ENCODE measurements at regions not wholly inside any gene's neighbourhood (a gene's known extent, or its start where the extent isn't known, plus 50 kb on each side); places are given as distances from the start of the nearest gene placed in this dataset.

- H3K27me3 ChIP-seq (ENCODE audit: insufficient read depth, low read length): no peaks in the 10 kb centered on the region
- H3K27ac ChIP-seq (ENCODE audit: low read depth, low read length): no peak overlapping the region
- ChIA-PET POLR2A (ENCODE audit: partially characterized antibody) (no interaction called here), CTCF (ENCODE audit: partially characterized antibody) (no interaction called here)
- no peak overlapping the region for H3K4me3 ChIP-seq (ENCODE audit: low read length in 2 of 2)
- H3K9me3 ChIP-seq (ENCODE audit: control insufficient read depth in 1 of 2, low read length in 2 of 2): no peaks in the 10 kb centered on the region
- Mint-ChIP-seq H3K36me3 (no peaks in the 10 kb centered on the region), H3K4me3 (no peak overlapping the region), H3K27ac (no peak overlapping the region), H3K4me1 (no peaks in the 10 kb centered on the region), H3K9me3 (peaks cover 0 to 4% (median 0%) of the 10 kb centered on the region in 8 donors), H3K27me3 (peaks cover 0 to 4% of the 10 kb centered on the region in 2 donors)
- no peaks in the 10 kb centered on the region for H3K4me1 ChIP-seq (ENCODE audit: insufficient read depth, low read length)
- no peaks in the 10 kb centered on the region for H3K36me3 ChIP-seq (ENCODE audit: insufficient read depth, low read length)
- intact Hi-C loops (cut with micrococcal nuclease): no loop called here
- DNase-seq: no peak
Measured at GRCh38 chr17:72343911-72344310, 223.1 kb downstream of the SOX9 start.

GRCh38 chr17:72344613-72345012 is 223.8 kb downstream of the SOX9 start:
- no peaks in the 10 kb centered on the region for H3K27me3 ChIP-seq (ENCODE audit: insufficient read depth, low read length)
- H3K4me3 ChIP-seq (ENCODE audit: low read length in 2 of 2): no peak overlapping the region
- Mint-ChIP-seq H3K27ac (no peak overlapping the region), H3K36me3 (no peaks in the 10 kb centered on the region), H3K4me1 (no peaks in the 10 kb centered on the region), H3K9me3 (peaks cover 0 to 4% (median 0%) of the 10 kb centered on the region in 8 donors), H3K4me3 (no peak overlapping the region), H3K27me3 (peaks cover 0 to 4% of the 10 kb centered on the region in 2 donors)
- no peaks in the 10 kb centered on the region for H3K36me3 ChIP-seq (ENCODE audit: insufficient read depth, low read length)
- no peaks in the 10 kb centered on the region for H3K4me1 ChIP-seq (ENCODE audit: insufficient read depth, low read length)
- CTCF ChIA-PET (ENCODE audit: partially characterized antibody): no interaction called here
- intact Hi-C loops (cut with micrococcal nuclease): no loop called here
- no peak overlapping the region for H3K27ac ChIP-seq (ENCODE audit: low read depth, low read length)
- no peaks in the 10 kb centered on the region for H3K9me3 ChIP-seq (ENCODE audit: control insufficient read depth in 1 of 2, low read length in 2 of 2)
- POLR2A ChIA-PET (ENCODE audit: partially characterized antibody): no interaction called here
- no peak for DNase-seq

DNA sequence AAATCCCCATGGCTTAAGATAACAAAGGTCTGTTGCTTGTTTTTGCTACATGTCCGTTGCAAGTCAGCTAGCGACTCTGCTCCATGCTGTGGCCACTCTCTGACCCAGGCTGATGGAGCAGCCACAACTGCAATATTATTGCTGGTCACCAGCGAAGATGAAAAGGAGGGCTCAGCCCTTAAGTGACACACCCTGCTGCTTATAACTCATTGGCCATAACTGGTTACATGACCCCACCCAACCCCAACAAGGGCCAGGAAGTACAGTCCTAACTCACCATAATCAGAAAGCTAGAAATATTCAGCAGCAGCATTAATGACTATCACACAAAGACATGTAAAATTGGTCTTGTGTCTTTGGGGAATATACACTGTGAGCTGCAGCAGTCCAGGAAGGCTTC is 224.3 kb downstream of the SOX9 start:
- no peak for DNase-seq
- Mint-ChIP-seq H3K36me3 (no peaks in the 10 kb centered on the region), H3K27me3 (peaks cover 0 to 4% of the 10 kb centered on the region in 2 donors), H3K27ac (no peak overlapping the region), H3K9me3 (peaks cover 0 to 4% (median 0%) of the 10 kb centered on the region in 8 donors), H3K4me1 (no peaks in the 10 kb centered on the region), H3K4me3 (no peak overlapping the region)
- Histone ChIP-seq H3K36me3 (ENCODE audit: insufficient read depth, low read length) (no peaks in the 10 kb centered on the region), H3K4me3 (ENCODE audit: low read length in 2 of 2) (no peak overlapping the region), H3K27me3 (ENCODE audit: insufficient read depth, low read length) (no peaks in the 10 kb centered on the region), H3K27ac (ENCODE audit: low read depth, low read length) (no peak overlapping the region), H3K9me3 (ENCODE audit: control insufficient read depth in 1 of 2, low read length in 2 of 2) (no peaks in the 10 kb centered on the region), H3K4me1 (ENCODE audit: insufficient read depth, low read length) (no peaks in the 10 kb centered on the region)
- ChIA-PET POLR2A (ENCODE audit: partially characterized antibody) (no interaction called here), CTCF (ENCODE audit: partially characterized antibody) (no interaction called here)
- intact Hi-C loops (cut with micrococcal nuclease): no loop called here

GRCh38 chr17:72345536-72345935 is 224.7 kb downstream of the SOX9 start:
- intact Hi-C loops (cut with micrococcal nuclease): no loop called here
- no peaks in the 10 kb centered on the region for H3K36me3 Mint-ChIP-seq

DNA sequence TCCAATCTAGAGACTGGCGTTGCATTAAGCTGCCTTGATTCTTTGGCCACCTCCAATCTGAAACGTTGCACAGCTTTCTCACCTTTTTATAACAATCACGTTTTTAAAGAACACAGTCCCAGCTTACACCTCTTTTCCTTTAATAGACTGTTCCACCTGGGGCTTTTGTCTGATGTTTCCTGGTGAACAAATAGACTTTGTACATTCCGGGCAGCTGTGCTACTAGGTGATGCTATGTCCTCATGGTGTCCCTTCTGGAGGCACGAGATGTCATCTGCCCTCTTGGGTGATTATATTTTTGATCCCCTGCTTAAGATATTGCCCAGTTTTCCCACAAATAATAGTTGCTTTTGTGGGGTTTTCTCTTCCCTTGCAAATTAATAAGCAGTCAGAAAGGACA is 225.5 kb downstream of the SOX9 start:
- Histone ChIP-seq H3K36me3 (ENCODE audit: insufficient read depth, low read length) (no peaks in the 10 kb centered on the region), H3K27ac (ENCODE audit: low read depth, low read length) (no peak overlapping the region), H3K9me3 (ENCODE audit: control insufficient read depth in 1 of 2, low read length in 2 of 2) (no peaks in the 10 kb centered on the region), H3K4me1 (ENCODE audit: insufficient read depth, low read length) (no peaks in the 10 kb centered on the region), H3K4me3 (ENCODE audit: low read length in 2 of 2) (no peak overlapping the region), H3K27me3 (ENCODE audit: insufficient read depth, low read length) (no peaks in the 10 kb centered on the region)
- no peak for DNase-seq
- no peaks in the 10 kb centered on the region for H3K36me3 Mint-ChIP-seq
- H3K27ac Mint-ChIP-seq: no peak overlapping the region
- POLR2A ChIA-PET (ENCODE audit: partially characterized antibody): no interaction called here
- H3K4me1 Mint-ChIP-seq: no peaks in the 10 kb centered on the region
- H3K27me3 Mint-ChIP-seq: peaks cover 0 to 2% of the 10 kb centered on the region in 2 donors
- peaks cover 0 to 4% (median 0%) of the 10 kb centered on the region in 8 donors for H3K9me3 Mint-ChIP-seq
- H3K4me3 Mint-ChIP-seq: no peak overlapping the region
- CTCF ChIA-PET (ENCODE audit: partially characterized antibody): no interaction called here
- intact Hi-C loops (cut with micrococcal nuclease): no loop called here

More at GRCh38 chr17:72345536-72345935, 224.7 kb downstream of the SOX9 start:
- CTCF ChIA-PET (ENCODE audit: partially characterized antibody): no interaction called here
- no peak overlapping the region for H3K4me3 Mint-ChIP-seq
- POLR2A ChIA-PET (ENCODE audit: partially characterized antibody): no interaction called here
- no peak overlapping the region for H3K27ac Mint-ChIP-seq
- no peaks in the 10 kb centered on the region for H3K36me3 ChIP-seq (ENCODE audit: insufficient read depth, low read length)
- H3K27me3 ChIP-seq (ENCODE audit: insufficient read depth, low read length): no peaks in the 10 kb centered on the region
- no peak overlapping the region for H3K27ac ChIP-seq (ENCODE audit: low read depth, low read length)
- no peaks in the 10 kb centered on the region for H3K4me1 Mint-ChIP-seq
- DNase-seq: no peak
- peaks cover 0 to 4% (median 0%) of the 10 kb centered on the region in 8 donors for H3K9me3 Mint-ChIP-seq
- H3K4me3 ChIP-seq (ENCODE audit: low read length in 2 of 2): no peak overlapping the region
- H3K27me3 Mint-ChIP-seq: peaks cover 0 to 4% of the 10 kb centered on the region in 2 donors
- H3K9me3 ChIP-seq (ENCODE audit: control insufficient read depth in 1 of 2, low read length in 2 of 2): no peaks in the 10 kb centered on the region
- no peaks in the 10 kb centered on the region for H3K4me1 ChIP-seq (ENCODE audit: insufficient read depth, low read length)

DNA sequence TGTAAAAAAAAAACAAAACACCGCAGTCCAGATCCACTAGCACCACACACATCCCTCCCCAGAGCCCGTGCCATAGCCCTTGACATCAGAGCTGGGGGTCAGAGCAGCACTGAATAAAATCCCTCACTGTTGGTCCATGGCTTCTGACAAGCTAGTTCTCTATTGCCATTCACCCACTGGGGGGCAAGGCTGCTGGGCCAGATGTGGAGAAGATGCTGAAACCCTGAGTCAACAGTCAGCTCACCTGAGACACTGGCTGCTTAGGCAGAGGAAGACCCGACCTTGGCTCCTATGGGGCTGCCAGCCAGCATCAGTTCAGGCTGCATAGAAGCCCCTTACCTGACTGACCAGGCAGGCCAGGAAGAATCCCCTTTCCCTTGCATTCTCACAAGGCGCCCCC is 228.2 kb downstream of the SOX9 start:
- CTCF ChIA-PET (ENCODE audit: partially characterized antibody): no interaction called here
- intact Hi-C loops (cut with micrococcal nuclease): no loop called here
- POLR2A ChIA-PET (ENCODE audit: partially characterized antibody): no interaction called here

GRCh38 chr17:72349491-72349995 is 228.7 kb downstream of the SOX9 start:
- Histone ChIP-seq H3K27me3 (ENCODE audit: insufficient read depth, low read length) (no peaks in the 10 kb centered on the region), H3K4me3 (ENCODE audit: low read length in 2 of 2) (no peak overlapping the region), H3K4me1 (ENCODE audit: insufficient read depth, low read length) (no peaks in the 10 kb centered on the region), H3K27ac (ENCODE audit: low read depth, low read length) (no peak overlapping the region), H3K9me3 (ENCODE audit: control insufficient read depth in 1 of 2, low read length in 2 of 2) (no peaks in the 10 kb centered on the region), H3K36me3 (ENCODE audit: insufficient read depth, low read length) (no peaks in the 10 kb centered on the region)
- no peak overlapping the region for H3K27ac Mint-ChIP-seq
- intact Hi-C loops (cut with micrococcal nuclease): no loop called here
- H3K4me1 Mint-ChIP-seq: no peaks in the 10 kb centered on the region
- H3K36me3 Mint-ChIP-seq: no peaks in the 10 kb centered on the region
- peaks cover 3 to 4% of the 10 kb centered on the region in 2 donors for H3K27me3 Mint-ChIP-seq
- ChIA-PET POLR2A (ENCODE audit: partially characterized antibody) (no interaction called here), CTCF (ENCODE audit: partially characterized antibody) (no interaction called here)
- H3K9me3 Mint-ChIP-seq: peaks cover 0 to 7% (median 0%) of the 10 kb centered on the region in 8 donors
- H3K4me3 Mint-ChIP-seq: no peak overlapping the region
- DNase-seq: no peak

More for the DNA sequence above, 228.2 kb downstream of the SOX9 start:
- no peak for DNase-seq
- no peaks in the 10 kb centered on the region for H3K36me3 Mint-ChIP-seq
- no peak overlapping the region for H3K27ac ChIP-seq (ENCODE audit: low read depth, low read length)
- no peaks in the 10 kb centered on the region for H3K9me3 ChIP-seq (ENCODE audit: control insufficient read depth in 1 of 2, low read length in 2 of 2)
- peaks cover 0 to 4% (median 0%) of the 10 kb centered on the region in 8 donors for H3K9me3 Mint-ChIP-seq
- no peak overlapping the region for H3K4me3 Mint-ChIP-seq
- H3K27ac Mint-ChIP-seq: no peak overlapping the region
- no peaks in the 10 kb centered on the region for H3K27me3 ChIP-seq (ENCODE audit: insufficient read depth, low read length)
- no peaks in the 10 kb centered on the region for H3K4me1 ChIP-seq (ENCODE audit: insufficient read depth, low read length)
- no peaks in the 10 kb centered on the region for H3K36me3 ChIP-seq (ENCODE audit: insufficient read depth, low read length)
- H3K27me3 Mint-ChIP-seq: peaks cover 2 to 4% of the 10 kb centered on the region in 2 donors
- no peak overlapping the region for H3K4me3 ChIP-seq (ENCODE audit: low read length in 2 of 2)
- H3K4me1 Mint-ChIP-seq: no peaks in the 10 kb centered on the region

DNA sequence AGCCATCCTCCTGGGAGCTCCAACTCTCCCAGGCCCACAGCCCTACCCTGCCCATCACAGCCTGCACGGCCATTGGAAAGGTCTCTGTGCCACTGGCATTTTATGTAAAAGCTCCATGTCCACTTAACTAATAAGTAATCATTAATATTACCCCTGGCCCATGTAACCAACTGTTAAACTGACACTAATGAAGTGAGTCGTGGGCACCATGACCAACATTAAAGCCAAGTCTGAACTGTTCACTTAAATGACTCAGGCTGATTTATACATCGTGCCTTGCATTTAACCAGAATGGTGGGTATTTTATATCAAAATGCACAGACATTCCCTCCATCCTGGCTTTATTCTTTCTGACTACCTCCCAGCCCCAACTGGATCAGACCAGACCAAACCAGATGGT is 229.3 kb downstream of the SOX9 start:
- no peaks in the 10 kb centered on the region for H3K4me1 ChIP-seq (ENCODE audit: insufficient read depth, low read length)
- Mint-ChIP-seq H3K4me1 (no peaks in the 10 kb centered on the region), H3K4me3 (no peak overlapping the region), H3K27me3 (peaks cover 3 to 4% of the 10 kb centered on the region in 2 donors), H3K9me3 (peaks cover 0 to 9% (median 0%) of the 10 kb centered on the region in 8 donors), H3K36me3 (no peaks in the 10 kb centered on the region), H3K27ac (no peak overlapping the region)
- POLR2A ChIA-PET (ENCODE audit: partially characterized antibody): no interaction called here
- H3K27ac ChIP-seq (ENCODE audit: low read depth, low read length): no peak overlapping the region
- no peak for DNase-seq
- CTCF ChIA-PET (ENCODE audit: partially characterized antibody): no interaction called here
- no peaks in the 10 kb centered on the region for H3K9me3 ChIP-seq (ENCODE audit: control insufficient read depth in 1 of 2, low read length in 2 of 2)
- intact Hi-C loops (cut with micrococcal nuclease): no loop called here
- H3K36me3 ChIP-seq (ENCODE audit: insufficient read depth, low read length): no peaks in the 10 kb centered on the region
- H3K4me3 ChIP-seq (ENCODE audit: low read length in 2 of 2): no peak overlapping the region
- H3K27me3 ChIP-seq (ENCODE audit: insufficient read depth, low read length): no peaks in the 10 kb centered on the region

Measured in CD4-positive, alpha-beta memory T cell (primary cell).